HG03039 (cell line): ENCODE measurements at regions not wholly inside any gene's neighbourhood (a gene's known extent, or its start where the extent isn't known, plus 50 kb on each side); places are given as distances from the start of the nearest gene placed in this dataset.

Experiments
- ATAC-seq: cut with Tn5 transposase; IDR thresholded peaks from one replicate; pipeline ENCODE4 v1.9.1; 2021; ENCODE audit warnings: mild to moderate bottlenecking, moderate library complexity; ENCODE audit not compliant: unreplicated experiment

- ATAC-seq = peak; percentile 90
These were observed 802.2 kb upstream of the WWC1 start for GRCh38 chr5:167489202-167489601.

GRCh38 chr5:167503926-167504720 is 787.3 kb upstream of the WWC1 start:
- ATAC-seq = no peak

GRCh38 chr5:167507463-167508233 is 783.8 kb upstream of the WWC1 start:
- no peak for ATAC-seq

GRCh38 chr5:167509076-167509475 is 782.4 kb upstream of the WWC1 start:
- no peak for ATAC-seq

GRCh38 chr5:167511276-167511675 is 780.2 kb upstream of the WWC1 start:
- no peak for ATAC-seq

- no peak for ATAC-seq
These were observed 779.3 kb upstream of the WWC1 start for GRCh38 chr5:167512111-167512510.

- no peak for ATAC-seq
These were observed 778.1 kb upstream of the WWC1 start for GRCh38 chr5:167513381-167513780.

- ATAC-seq = no peak
These were observed 777.0 kb upstream of the WWC1 start for GRCh38 chr5:167514461-167514860.

- ATAC-seq = no peak
These were observed 766.4 kb upstream of the WWC1 start for GRCh38 chr5:167525004-167525403.

- no peak for ATAC-seq
These were observed 762.8 kb upstream of the WWC1 start for GRCh38 chr5:167528651-167529050.

GRCh38 chr5:167530548-167530947 is 760.9 kb upstream of the WWC1 start:
- no peak for ATAC-seq

GRCh38 chr5:167533814-167534795 is 757.3 kb upstream of the WWC1 start:
- ATAC-seq = no peak

GRCh38 chr5:167539747-167540146 is 751.7 kb upstream of the WWC1 start:
- ATAC-seq = no peak

GRCh38 chr5:167546270-167546669 is 745.2 kb upstream of the WWC1 start:
- ATAC-seq = no peak

GRCh38 chr5:167552356-167552755 is 739.1 kb upstream of the WWC1 start:
- ATAC-seq = no peak

- ATAC-seq = no peak
These were observed 737.9 kb upstream of the WWC1 start for GRCh38 chr5:167553511-167553910.

- ATAC-seq = no peak
These were observed 736.7 kb upstream of the WWC1 start for GRCh38 chr5:167554564-167555290.

- no peak for ATAC-seq
These were observed 735.8 kb upstream of the WWC1 start for GRCh38 chr5:167555565-167556166.

- ATAC-seq = no peak
These were observed 734.1 kb upstream of the WWC1 start for GRCh38 chr5:167557359-167557758.

GRCh38 chr5:167561796-167562195 is 729.6 kb upstream of the WWC1 start:
- no peak for ATAC-seq
